ENCODE measurements at regions not wholly inside any gene's neighbourhood (a gene's known extent, or its start where the extent isn't known, plus 50 kb on each side); places are given as distances from the start of the nearest gene placed in this dataset.

DNA sequence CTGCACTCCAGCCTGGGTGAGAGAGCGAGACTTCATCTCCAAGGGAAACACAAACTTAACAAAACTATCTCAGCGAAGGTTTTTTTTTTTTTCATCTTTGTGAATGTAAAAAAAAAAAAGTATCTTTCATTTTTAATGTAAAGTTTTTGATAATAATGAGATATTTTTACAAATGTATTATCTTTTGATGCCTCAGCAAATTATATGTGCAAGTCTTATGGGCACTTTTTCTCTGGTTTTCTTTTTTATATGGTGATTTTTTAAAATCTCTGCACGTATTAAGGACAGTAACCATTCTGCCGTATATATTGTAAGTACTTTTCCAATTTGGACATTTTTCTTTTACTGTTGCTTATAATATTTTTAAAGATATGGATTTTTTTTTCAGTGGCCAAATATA is 76.8 kb downstream of the MAFB start:
- TF ChIP-seq, protein P1, sequence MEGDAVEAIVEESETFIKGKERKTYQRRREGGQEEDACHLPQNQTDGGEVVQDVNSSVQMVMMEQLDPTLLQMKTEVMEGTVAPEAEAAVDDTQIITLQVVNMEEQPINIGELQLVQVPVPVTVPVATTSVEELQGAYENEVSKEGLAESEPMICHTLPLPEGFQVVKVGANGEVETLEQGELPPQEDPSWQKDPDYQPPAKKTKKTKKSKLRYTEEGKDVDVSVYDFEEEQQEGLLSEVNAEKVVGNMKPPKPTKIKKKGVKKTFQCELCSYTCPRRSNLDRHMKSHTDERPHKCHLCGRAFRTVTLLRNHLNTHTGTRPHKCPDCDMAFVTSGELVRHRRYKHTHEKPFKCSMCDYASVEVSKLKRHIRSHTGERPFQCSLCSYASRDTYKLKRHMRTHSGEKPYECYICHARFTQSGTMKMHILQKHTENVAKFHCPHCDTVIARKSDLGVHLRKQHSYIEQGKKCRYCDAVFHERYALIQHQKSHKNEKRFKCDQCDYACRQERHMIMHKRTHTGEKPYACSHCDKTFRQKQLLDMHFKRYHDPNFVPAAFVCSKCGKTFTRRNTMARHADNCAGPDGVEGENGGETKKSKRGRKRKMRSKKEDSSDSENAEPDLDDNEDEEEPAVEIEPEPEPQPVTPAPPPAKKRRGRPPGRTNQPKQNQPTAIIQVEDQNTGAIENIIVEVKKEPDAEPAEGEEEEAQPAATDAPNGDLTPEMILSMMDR (IDR thresholded peaks at IDR 0.05) = no peak
- TF ChIP-seq, protein P2, sequence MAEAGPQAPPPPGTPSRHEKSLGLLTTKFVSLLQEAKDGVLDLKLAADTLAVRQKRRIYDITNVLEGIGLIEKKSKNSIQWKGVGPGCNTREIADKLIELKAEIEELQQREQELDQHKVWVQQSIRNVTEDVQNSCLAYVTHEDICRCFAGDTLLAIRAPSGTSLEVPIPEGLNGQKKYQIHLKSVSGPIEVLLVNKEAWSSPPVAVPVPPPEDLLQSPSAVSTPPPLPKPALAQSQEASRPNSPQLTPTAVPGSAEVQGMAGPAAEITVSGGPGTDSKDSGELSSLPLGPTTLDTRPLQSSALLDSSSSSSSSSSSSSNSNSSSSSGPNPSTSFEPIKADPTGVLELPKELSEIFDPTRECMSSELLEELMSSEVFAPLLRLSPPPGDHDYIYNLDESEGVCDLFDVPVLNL (CRISPR knock-in tag; IDR thresholded peaks at IDR 0.05; ENCODE audit: borderline replicate concordance, low read depth) = no peak
- TF ChIP-seq GTF2I (CRISPR knock-in tag; conservative IDR thresholded peaks at IDR 0.05) (no peak), ZNF317 (CRISPR knock-in tag; IDR thresholded peaks at IDR 0.05; ENCODE audit: borderline replicate concordance, low read depth) (no peak), SMAD4 (CRISPR knock-in tag; IDR thresholded peaks at IDR 0.05) (no peak)

Measured in WTC11 (cell line).